Lung (tissue), 11 donors: ENCODE measurements at regions not wholly inside any gene's neighbourhood (a gene's known extent, or its start where the extent isn't known, plus 50 kb on each side); places are given as distances from the start of the nearest gene placed in this dataset.

Experiments used
- ATAC-seq: fragments of 200-7000 bp; cut with Tn5 transposase; one replicate; pipeline ENCODE4 v1.9.1; 2020; ENCODE audit warnings: moderate number of reproducible peaks; ENCODE audit not compliant: insufficient read depth, low FRiP score
- DNase-seq, 3 donors: peaks; one replicate each; pipeline ENCODE4 v3.0.0-alpha.2; 2013 to 2017
- H3K27ac ChIP-seq, 2 donors: one replicate each; pipeline ENCODE4 v1.5.1; 2013; ENCODE audit warnings: mild to moderate bottlenecking in 2 of 2, moderate library complexity in 2 of 2, control low read depth in 1 of 2, inconsistent platforms in 1 of 2, low read depth in 1 of 2, low read length in 1 of 2
- H3K27me3 ChIP-seq, 3 donors: one replicate each; pipeline ENCODE4 v1.5.1; 2013; ENCODE audit warnings: low read length in 2 of 3; ENCODE audit not compliant: control insufficient read depth in 3 of 3, insufficient read depth in 3 of 3
- H3K36me3 ChIP-seq, 4 donors: one replicate each; pipeline ENCODE4 v1.5.1; 2013; ENCODE audit warnings: low read length in 4 of 4, mild to moderate bottlenecking in 1 of 4, moderate library complexity in 1 of 4; ENCODE audit not compliant: control insufficient read depth in 4 of 4, insufficient read depth in 4 of 4
- H3K4me1 ChIP-seq, 5 donors: one replicate each; pipeline ENCODE4 v1.5.1; 2013; ENCODE audit warnings: low read length in 5 of 5, mild to moderate bottlenecking in 2 of 5, moderate library complexity in 1 of 5; ENCODE audit not compliant: control insufficient read depth in 5 of 5, insufficient read depth in 5 of 5
- H3K4me3 ChIP-seq: one replicate; pipeline ENCODE4 v1.5.1; 2013; ENCODE audit warnings: mild to moderate bottlenecking, control low read depth, moderate library complexity
- H3K9ac ChIP-seq, 2 donors: one replicate each; pipeline ENCODE4 v1.5.1; 2013; ENCODE audit warnings: low read length in 2 of 2, control low read depth in 1 of 2; ENCODE audit not compliant: insufficient read depth in 1 of 2
- H3K9me3 ChIP-seq, 4 donors: one replicate each; pipeline ENCODE4 v1.5.1; 2013; ENCODE audit warnings: low read length in 3 of 4, mild to moderate bottlenecking in 1 of 4, moderate library complexity in 1 of 4; ENCODE audit not compliant: control insufficient read depth in 4 of 4, insufficient read depth in 3 of 4
- WGBS, 2 donors: extraction: QIAGEN DNeasy Blood & Tissue Kit; methylation state at CpG; one replicate each; pipeline ENCODE4 v1.1.7; 2013; 5-methylcytosine and 5-hydroxymethylcytosine counted together
- TF ChIP-seq, protein P1 (sequence below): IDR thresholded peaks from 2 replicates; pipeline ENCODE4 v1.5.1; 2012; ENCODE audit warnings: mild to moderate bottlenecking; ENCODE audit errors: control extremely low read depth, extremely low read depth
- donor health status: control.
- donor health status: control.
- donor health status: Bipolar disorder and iron deficiency.
- donor health status: healthy.
- donor health status: DM: yes; HTN: yes; CAD: no.

DNA sequence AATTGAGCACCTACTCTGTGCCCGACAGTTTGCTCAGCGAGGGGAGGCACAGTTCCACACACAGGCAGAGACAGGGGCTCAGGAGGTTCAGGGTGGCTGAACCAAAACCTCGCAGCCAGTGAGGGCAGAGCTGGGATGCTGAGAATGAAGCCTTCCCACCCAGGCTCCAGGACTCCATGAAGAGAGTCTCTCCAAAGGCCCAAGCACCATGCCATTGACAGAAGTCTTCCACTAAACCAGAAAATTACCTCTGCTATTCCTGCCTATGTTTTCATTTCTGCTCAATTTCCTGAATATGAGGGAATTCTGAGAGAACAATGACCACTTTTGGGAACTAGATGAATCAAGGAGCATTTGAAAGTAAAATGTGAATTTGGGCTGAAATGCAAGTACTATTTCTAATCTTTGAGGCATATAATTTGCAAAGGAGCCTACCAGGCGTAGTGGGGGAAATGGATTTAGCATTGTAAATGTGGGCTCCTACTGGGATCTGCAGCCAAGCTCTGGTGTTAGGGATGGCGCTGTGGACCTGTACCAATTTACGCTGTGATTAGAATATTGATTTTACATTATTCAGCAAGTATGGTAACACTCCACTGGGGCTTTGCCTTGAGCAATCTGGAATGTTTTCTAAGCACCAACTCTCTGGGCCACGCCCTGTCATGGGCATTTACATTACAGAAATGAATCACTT is 91.9 kb downstream of the DRD1 start:
- H3K4me1 ChIP-seq: peaks cover 0 to 5% (median 0%) of the 10 kb centered on the region in 5 donors
- no peaks in the 10 kb centered on the region for H3K27me3 ChIP-seq
- H3K27ac ChIP-seq: no peak overlapping the region
- no peak for ATAC-seq
- no peaks in the 10 kb centered on the region for H3K36me3 ChIP-seq
- no peak overlapping the region for H3K4me3 ChIP-seq
- 84 to 87% methylated on average over 7 of the region's 7 CpGs for WGBS, 2 donors
- H3K9me3 ChIP-seq: peaks cover 0 to 8% (median 0%) of the 10 kb centered on the region in 4 donors
- TF ChIP-seq, protein P1, sequence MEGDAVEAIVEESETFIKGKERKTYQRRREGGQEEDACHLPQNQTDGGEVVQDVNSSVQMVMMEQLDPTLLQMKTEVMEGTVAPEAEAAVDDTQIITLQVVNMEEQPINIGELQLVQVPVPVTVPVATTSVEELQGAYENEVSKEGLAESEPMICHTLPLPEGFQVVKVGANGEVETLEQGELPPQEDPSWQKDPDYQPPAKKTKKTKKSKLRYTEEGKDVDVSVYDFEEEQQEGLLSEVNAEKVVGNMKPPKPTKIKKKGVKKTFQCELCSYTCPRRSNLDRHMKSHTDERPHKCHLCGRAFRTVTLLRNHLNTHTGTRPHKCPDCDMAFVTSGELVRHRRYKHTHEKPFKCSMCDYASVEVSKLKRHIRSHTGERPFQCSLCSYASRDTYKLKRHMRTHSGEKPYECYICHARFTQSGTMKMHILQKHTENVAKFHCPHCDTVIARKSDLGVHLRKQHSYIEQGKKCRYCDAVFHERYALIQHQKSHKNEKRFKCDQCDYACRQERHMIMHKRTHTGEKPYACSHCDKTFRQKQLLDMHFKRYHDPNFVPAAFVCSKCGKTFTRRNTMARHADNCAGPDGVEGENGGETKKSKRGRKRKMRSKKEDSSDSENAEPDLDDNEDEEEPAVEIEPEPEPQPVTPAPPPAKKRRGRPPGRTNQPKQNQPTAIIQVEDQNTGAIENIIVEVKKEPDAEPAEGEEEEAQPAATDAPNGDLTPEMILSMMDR: no peak
- DNase-seq: no peak
- H3K9ac ChIP-seq: no peak overlapping the region

- ATAC-seq: no peak
- Histone ChIP-seq H3K9me3 (peaks cover 0 to 8% (median 0%) of the 10 kb centered on the region in 4 donors), H3K4me1 (peaks cover 0 to 5% (median 0%) of the 10 kb centered on the region in 5 donors), H3K36me3 (no peaks in the 10 kb centered on the region), H3K9ac (no peak overlapping the region), H3K27me3 (no peaks in the 10 kb centered on the region), H3K27ac (no peak overlapping the region), H3K4me3 (no peak overlapping the region)
- 48 to 71% methylated on average over 7 of the region's 7 CpGs for WGBS, 2 donors
- DNase-seq: peak in 1 of 3 donors; percentile 12
- TF ChIP-seq, protein P1: no peak
These were observed 92.9 kb downstream of the DRD1 start for GRCh38 chr5:175351126-175351525.

- Histone ChIP-seq H3K9me3 (peaks cover 0 to 5% (median 0%) of the 10 kb centered on the region in 4 donors), H3K36me3 (no peaks in the 10 kb centered on the region), H3K4me1 (peaks cover 0 to 11% (median 0%) of the 10 kb centered on the region in 5 donors), H3K27ac (no peak overlapping the region), H3K27me3 (no peaks in the 10 kb centered on the region), H3K4me3 (no peak overlapping the region), H3K9ac (no peak overlapping the region)
- DNase-seq (no peak), ATAC-seq (no peak)
- WGBS, 2 donors: 26 to 27% methylated on average over 1 of the region's 1 CpG
- TF ChIP-seq, protein P1: no peak
These were observed 96.1 kb downstream of the DRD1 start for GRCh38 chr5:175347931-175348330.

DNA sequence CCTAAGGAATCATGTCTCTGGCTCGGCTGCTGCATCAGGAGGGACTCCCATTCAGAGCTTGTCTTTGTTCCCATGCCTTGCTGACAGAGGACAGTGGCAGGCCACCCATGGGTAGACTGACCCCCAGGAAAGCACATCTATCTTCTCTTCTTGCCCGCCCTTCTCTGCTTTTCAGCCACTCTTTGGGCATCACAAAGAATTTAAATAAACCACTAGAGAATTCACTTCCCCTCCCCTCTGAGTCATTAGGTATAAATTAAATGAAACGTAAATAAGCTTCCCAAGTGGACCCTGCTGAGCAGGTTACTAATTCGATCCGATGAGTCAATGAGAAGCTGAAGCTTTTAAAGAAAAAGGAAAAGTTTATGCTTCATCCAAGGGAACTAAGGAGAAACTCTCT is 97.0 kb downstream of the DRD1 start:
- H3K9ac ChIP-seq: no peak overlapping the region
- H3K36me3 ChIP-seq: no peaks in the 10 kb centered on the region
- H3K9me3 ChIP-seq: peaks cover 0 to 5% (median 0%) of the 10 kb centered on the region in 4 donors
- H3K4me1 ChIP-seq: peaks cover 0 to 11% (median 0%) of the 10 kb centered on the region in 5 donors
- 38 to 41% methylated on average over 5 of the region's 5 CpGs for WGBS, 2 donors
- ATAC-seq: no peak
- no peak overlapping the region for H3K27ac ChIP-seq
- H3K4me3 ChIP-seq: no peak overlapping the region
- H3K27me3 ChIP-seq: no peaks in the 10 kb centered on the region
- TF ChIP-seq, protein P1: no peak
- no peak for DNase-seq
